ENCODE measurements at regions not wholly inside any gene's neighbourhood (a gene's known extent, or its start where the extent isn't known, plus 50 kb on each side); places are given as distances from the start of the nearest gene placed in this dataset.

GRCh38 chr6:119637768-119638167, 288.2 kb upstream of the MAN1A1 start:
- no peak for TF ChIP-seq CTCF (IDR thresholded peaks at IDR 0.05)
- TF ChIP-seq POLR2A (IDR thresholded peaks at IDR 0.05) = no peak

Measured in body of pancreas (tissue), 4 donors.